ENCODE measurements at regions not wholly inside any gene's neighbourhood (a gene's known extent, or its start where the extent isn't known, plus 50 kb on each side); places are given as distances from the start of the nearest gene placed in this dataset.

DNA sequence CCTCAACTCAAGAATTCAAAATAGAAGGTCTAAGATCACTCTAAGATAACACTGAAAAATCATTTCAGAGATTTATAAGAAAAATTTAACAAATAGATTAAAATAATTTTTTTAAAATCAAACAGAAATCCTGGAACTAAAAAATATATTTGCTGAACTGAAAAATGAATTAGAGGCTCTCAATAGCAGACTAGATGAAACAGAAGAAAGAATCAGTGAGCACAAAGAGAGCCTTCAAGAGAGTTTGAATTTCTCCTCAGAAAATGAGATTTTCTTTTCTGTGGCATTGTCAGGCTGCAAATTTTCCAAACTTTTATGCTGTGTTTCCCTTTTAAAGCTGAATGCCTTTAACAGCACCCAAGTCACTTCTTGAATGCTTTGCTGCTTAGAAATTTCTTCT, 335.0 kb upstream of the SLC7A11 start:
- no peak for TF ChIP-seq POLR2AphosphoS5 (IDR thresholded peaks at IDR 0.05)
- TF ChIP-seq, protein P1, sequence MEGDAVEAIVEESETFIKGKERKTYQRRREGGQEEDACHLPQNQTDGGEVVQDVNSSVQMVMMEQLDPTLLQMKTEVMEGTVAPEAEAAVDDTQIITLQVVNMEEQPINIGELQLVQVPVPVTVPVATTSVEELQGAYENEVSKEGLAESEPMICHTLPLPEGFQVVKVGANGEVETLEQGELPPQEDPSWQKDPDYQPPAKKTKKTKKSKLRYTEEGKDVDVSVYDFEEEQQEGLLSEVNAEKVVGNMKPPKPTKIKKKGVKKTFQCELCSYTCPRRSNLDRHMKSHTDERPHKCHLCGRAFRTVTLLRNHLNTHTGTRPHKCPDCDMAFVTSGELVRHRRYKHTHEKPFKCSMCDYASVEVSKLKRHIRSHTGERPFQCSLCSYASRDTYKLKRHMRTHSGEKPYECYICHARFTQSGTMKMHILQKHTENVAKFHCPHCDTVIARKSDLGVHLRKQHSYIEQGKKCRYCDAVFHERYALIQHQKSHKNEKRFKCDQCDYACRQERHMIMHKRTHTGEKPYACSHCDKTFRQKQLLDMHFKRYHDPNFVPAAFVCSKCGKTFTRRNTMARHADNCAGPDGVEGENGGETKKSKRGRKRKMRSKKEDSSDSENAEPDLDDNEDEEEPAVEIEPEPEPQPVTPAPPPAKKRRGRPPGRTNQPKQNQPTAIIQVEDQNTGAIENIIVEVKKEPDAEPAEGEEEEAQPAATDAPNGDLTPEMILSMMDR (IDR thresholded peaks at IDR 0.05) = no peak
